IPS-18c (cell line): ENCODE measurements at regions not wholly inside any gene's neighbourhood (a gene's known extent, or its start where the extent isn't known, plus 50 kb on each side); places are given as distances from the start of the nearest gene placed in this dataset.

Source experiments
- H3K4me3 ChIP-seq: 2 replicates; pipeline ENCODE4 v1.7.0; 2013; ENCODE audit warnings: low read depth, mild to moderate bottlenecking, low read length, moderate library complexity; ENCODE audit not compliant: insufficient read depth
- H3K9me3 ChIP-seq: one replicate; pipeline ENCODE4 v1.6.1; 2013; ENCODE audit warnings: mild to moderate bottlenecking, low read length, moderate library complexity; ENCODE audit not compliant: control insufficient read depth, insufficient read depth

GRCh38 chr5:87851603-87852002 is 417.0 kb downstream of the TMEM161B start:
- H3K4me3 ChIP-seq: no peak overlapping the region
- H3K9me3 ChIP-seq: no peaks in the 10 kb centered on the region

- H3K4me3 ChIP-seq: no peak overlapping the region
- no peaks in the 10 kb centered on the region for H3K9me3 ChIP-seq
These were observed 417.8 kb downstream of the TMEM161B start for GRCh38 chr5:87850843-87851242.

GRCh38 chr5:87845734-87846133 is 422.9 kb downstream of the TMEM161B start:
- no peak overlapping the region for H3K4me3 ChIP-seq
- H3K9me3 ChIP-seq: no peaks in the 10 kb centered on the region

- no peaks in the 10 kb centered on the region for H3K9me3 ChIP-seq
- H3K4me3 ChIP-seq: no peak overlapping the region
These were observed 423.8 kb downstream of the TMEM161B start for GRCh38 chr5:87844866-87845265.

- H3K4me3 ChIP-seq: no peak overlapping the region
- H3K9me3 ChIP-seq: no peaks in the 10 kb centered on the region
These were observed 424.2 kb downstream of the TMEM161B start for GRCh38 chr5:87844449-87844848.

- no peak overlapping the region for H3K4me3 ChIP-seq
- H3K9me3 ChIP-seq: no peaks in the 10 kb centered on the region
These were observed 424.0 kb upstream of the CCNH start for GRCh38 chr5:87836696-87837095.

- no peak overlapping the region for H3K4me3 ChIP-seq
- peaks cover 7% of the 10 kb centered on the region for H3K9me3 ChIP-seq
These were observed 418.8 kb upstream of the CCNH start for GRCh38 chr5:87831499-87831898.

- H3K4me3 ChIP-seq: no peak overlapping the region
- H3K9me3 ChIP-seq: peaks cover 7% of the 10 kb centered on the region
These were observed 416.5 kb upstream of the CCNH start for GRCh38 chr5:87829217-87829551.

- Histone ChIP-seq H3K4me3 (no peak overlapping the region), H3K9me3 (peaks cover 7% of the 10 kb centered on the region)
These were observed 416.0 kb upstream of the CCNH start for GRCh38 chr5:87828545-87829216.

GRCh38 chr5:87827539-87827938 is 414.8 kb upstream of the CCNH start:
- Histone ChIP-seq H3K4me3 (no peak overlapping the region), H3K9me3 (peaks cover 7% of the 10 kb centered on the region)

- H3K4me3 ChIP-seq: no peak overlapping the region
- peaks cover 5% of the 10 kb centered on the region for H3K9me3 ChIP-seq
These were observed 413.8 kb upstream of the CCNH start for GRCh38 chr5:87826507-87826906.

GRCh38 chr5:87825583-87825982 is 412.9 kb upstream of the CCNH start:
- Histone ChIP-seq H3K4me3 (no peak overlapping the region), H3K9me3 (no peaks in the 10 kb centered on the region)

GRCh38 chr5:87807783-87808182 is 395.1 kb upstream of the CCNH start:
- Histone ChIP-seq H3K4me3 (no peak overlapping the region), H3K9me3 (no peaks in the 10 kb centered on the region)

GRCh38 chr5:87803352-87803751 is 390.6 kb upstream of the CCNH start:
- no peak overlapping the region for H3K4me3 ChIP-seq
- H3K9me3 ChIP-seq: no peaks in the 10 kb centered on the region

- no peak overlapping the region for H3K4me3 ChIP-seq
- H3K9me3 ChIP-seq: no peaks in the 10 kb centered on the region
These were observed 379.1 kb upstream of the CCNH start for GRCh38 chr5:87791869-87792268.

- Histone ChIP-seq H3K9me3 (no peaks in the 10 kb centered on the region), H3K4me3 (no peak overlapping the region)
These were observed 375.7 kb upstream of the CCNH start for GRCh38 chr5:87788416-87788815.

GRCh38 chr5:87787625-87788256 is 375.0 kb upstream of the CCNH start:
- Histone ChIP-seq H3K4me3 (no peak overlapping the region), H3K9me3 (no peaks in the 10 kb centered on the region)

- H3K9me3 ChIP-seq: no peaks in the 10 kb centered on the region
- H3K4me3 ChIP-seq: no peak overlapping the region
These were observed 374.4 kb upstream of the CCNH start for GRCh38 chr5:87787086-87787485.

- Histone ChIP-seq H3K9me3 (no peaks in the 10 kb centered on the region), H3K4me3 (no peak overlapping the region)
These were observed 373.7 kb upstream of the CCNH start for GRCh38 chr5:87786471-87786870.
